ENCODE measurements at regions not wholly inside any gene's neighbourhood (a gene's known extent, or its start where the extent isn't known, plus 50 kb on each side); places are given as distances from the start of the nearest gene placed in this dataset.
"Not testable (repeated sequence)": the region's sequence is repeated elsewhere in the genome, so short reads cannot be mapped to it uniquely, and the experiment has no call there.

DNA sequence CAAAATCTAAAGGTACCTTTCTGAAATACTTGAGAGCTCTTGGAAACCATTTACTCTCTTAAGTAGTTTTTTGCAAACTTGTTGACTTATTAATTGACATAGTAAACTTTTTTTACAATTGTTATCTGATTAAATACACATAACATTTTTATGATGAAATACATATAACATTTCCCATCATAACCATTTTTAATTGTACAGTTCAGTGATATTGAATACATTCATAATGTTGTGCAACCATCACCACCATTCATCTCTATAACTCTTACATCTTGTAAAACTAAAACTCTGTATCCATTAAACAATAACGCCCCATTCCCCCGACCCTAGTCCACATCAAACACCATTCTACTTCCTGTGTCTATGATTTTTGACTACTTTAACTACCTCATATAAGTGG is 95.7 kb upstream of the ZNF648 start:
- Mint-ChIP-seq H3K4me1 (ENCODE audit: low read depth in 2 of 2) (no peaks in the 10 kb centered on the region), H3K27me3 (peaks cover 8 to 19% of the 10 kb centered on the region in 2 donors), H3K9me3 (no peaks in the 10 kb centered on the region), H3K27ac (peak overlapping the region in 1 of 2 donors; percentile 9), H3K36me3 (peaks cover 26% of the 10 kb centered on the region), H3K4me3 (no peak overlapping the region)
- ATAC-seq, result no peak
- no peak for DNase-seq (ENCODE audit: low spot score)

DNA sequence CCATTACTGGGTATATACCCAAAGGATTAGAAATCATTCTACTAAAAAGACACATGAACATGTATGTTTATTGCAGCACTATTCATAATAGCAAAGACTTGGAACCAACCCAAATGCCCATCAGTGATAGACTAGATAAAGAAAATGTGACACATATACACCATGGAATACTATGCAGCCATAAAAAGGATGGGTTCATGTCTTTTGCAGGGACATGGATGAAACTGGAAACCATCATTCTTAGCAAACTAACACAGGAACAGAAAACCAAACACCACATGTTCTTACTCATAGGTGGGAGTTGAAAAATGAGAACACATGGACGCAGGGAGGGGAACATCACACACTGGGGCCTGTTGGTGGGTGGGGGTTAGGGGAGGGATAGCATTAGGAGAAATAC is 92.9 kb upstream of the ZNF648 start:
- not testable (repeated sequence) for ATAC-seq
- H3K27me3 Mint-ChIP-seq, result peaks cover 5 to 11% of the 10 kb centered on the region in 2 donors

DNA sequence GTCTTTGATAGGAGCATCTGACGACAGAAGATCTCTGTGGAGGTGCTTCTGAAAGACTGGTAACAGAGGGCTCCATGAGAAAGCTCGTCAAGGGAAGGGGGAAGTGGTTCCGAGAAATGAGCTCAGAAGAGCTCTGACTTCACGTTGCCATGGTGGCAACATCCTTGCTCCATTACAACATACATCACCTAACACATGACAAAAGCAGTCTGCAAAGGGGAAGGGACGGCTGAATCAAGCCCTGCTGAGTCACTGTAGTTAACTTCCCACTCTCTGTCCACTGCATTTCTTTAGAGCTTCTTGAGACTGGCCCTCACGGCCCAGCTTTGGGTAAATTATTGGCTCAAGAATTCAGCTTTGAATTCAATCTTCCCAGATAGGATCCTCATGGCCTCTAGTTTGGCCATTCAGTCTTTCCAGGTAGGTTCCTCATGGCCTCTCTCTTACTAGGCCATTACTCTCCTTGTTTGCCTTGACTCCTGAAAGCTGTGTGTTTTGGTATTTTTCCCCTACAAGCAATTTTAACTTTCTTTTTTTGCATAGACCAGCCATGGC is 88.0 kb upstream of the ZNF648 start:
- Mint-ChIP-seq H3K27me3 (no peaks in the 10 kb centered on the region), H3K9me3 (no peaks in the 10 kb centered on the region), H3K4me3 (peak overlapping the region; percentile 64), H3K27ac (peak overlapping the region; percentile 88), H3K4me1 (ENCODE audit: low read depth in 2 of 2) (peaks cover 14 to 23% of the 10 kb centered on the region in 2 donors), H3K36me3 (no peaks in the 10 kb centered on the region)
- ATAC-seq (peak; percentile 91 to 92), DNase-seq (ENCODE audit: low spot score) (peak; percentile 76)

More for the DNA sequence above, 92.9 kb upstream of the ZNF648 start:
- H3K36me3 Mint-ChIP-seq, result peaks cover 16% of the 10 kb centered on the region
- H3K9me3 Mint-ChIP-seq; DNase-seq (ENCODE audit: low spot score); H3K4me3 Mint-ChIP-seq; H3K27ac Mint-ChIP-seq; H3K4me1 Mint-ChIP-seq (ENCODE audit: low read depth in 2 of 2): not testable (repeated sequence)

DNA sequence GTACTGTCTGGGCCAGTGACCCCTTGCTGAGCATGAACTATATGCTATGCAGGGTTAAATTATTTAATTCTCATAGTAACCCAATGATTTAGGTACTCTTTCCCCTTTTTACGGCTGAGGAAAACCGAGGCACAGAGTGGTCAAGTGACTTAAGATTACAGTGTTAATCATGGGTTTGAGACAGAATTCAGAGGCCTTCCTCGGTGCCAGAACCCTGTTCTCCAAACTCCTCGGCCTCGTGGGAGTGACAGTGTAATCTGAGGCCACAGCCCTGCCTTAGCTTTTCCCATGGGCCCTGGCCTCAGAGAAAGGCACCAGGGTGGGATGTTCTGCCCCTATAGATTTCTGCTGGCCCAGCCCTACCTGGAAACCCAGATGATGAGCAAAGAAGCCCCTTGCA is 86.4 kb upstream of the ZNF648 start:
- no peak for DNase-seq (ENCODE audit: low spot score)
- Mint-ChIP-seq H3K9me3 (no peaks in the 10 kb centered on the region), H3K27ac (peak overlapping the region; percentile 88), H3K4me3 (no peak overlapping the region), H3K36me3 (no peaks in the 10 kb centered on the region), H3K4me1 (ENCODE audit: low read depth in 2 of 2) (peaks cover 14 to 27% of the 10 kb centered on the region in 2 donors), H3K27me3 (peaks cover under 1 to 6% of the 10 kb centered on the region in 2 donors)
- ATAC-seq, result no peak

DNA sequence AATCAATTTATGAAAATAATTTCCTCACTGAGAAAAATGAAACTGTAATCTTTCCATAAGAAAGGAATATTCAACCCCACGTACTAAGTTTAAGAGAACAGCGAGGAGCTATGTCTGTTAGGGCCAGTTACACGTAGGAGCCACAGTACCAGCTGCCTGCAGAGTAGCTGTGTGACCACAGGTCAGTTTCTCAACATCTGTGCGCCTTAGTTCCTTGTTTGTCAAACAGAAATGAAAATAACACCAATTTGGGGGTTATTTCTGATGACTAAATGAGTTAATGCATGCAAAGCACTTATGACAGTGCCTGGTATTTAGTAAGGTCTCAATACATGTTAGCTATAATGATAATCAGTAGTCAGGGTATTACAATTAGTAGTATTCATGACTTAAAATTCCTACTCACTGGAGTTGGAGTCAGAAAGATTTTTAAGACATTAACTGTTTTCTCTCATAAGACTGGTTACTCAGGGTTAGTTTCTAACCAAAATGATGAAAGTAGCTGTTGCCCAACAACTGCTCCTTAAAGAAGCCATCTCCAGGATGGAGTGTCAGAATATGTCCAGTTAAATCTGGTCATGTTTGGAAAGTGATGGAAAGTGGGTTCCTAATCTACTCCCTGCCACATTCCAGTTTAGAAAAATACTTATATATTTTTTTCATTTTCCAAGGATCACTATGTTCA is 85.8 kb upstream of the ZNF648 start:
- peaks cover 7% of the 10 kb centered on the region in 2 donors for H3K27me3 Mint-ChIP-seq
- no peaks in the 10 kb centered on the region for H3K9me3 Mint-ChIP-seq
- no peak overlapping the region for H3K4me3 Mint-ChIP-seq
- H3K4me1 Mint-ChIP-seq (ENCODE audit: low read depth in 2 of 2), result peaks cover 14 to 27% of the 10 kb centered on the region in 2 donors
- H3K27ac Mint-ChIP-seq, result peak overlapping the region in 1 of 2 donors; percentile 48
- DNase-seq (ENCODE audit: low spot score), result no peak
- H3K36me3 Mint-ChIP-seq, result no peaks in the 10 kb centered on the region
- ATAC-seq, result peak; percentile 62 to 76

DNA sequence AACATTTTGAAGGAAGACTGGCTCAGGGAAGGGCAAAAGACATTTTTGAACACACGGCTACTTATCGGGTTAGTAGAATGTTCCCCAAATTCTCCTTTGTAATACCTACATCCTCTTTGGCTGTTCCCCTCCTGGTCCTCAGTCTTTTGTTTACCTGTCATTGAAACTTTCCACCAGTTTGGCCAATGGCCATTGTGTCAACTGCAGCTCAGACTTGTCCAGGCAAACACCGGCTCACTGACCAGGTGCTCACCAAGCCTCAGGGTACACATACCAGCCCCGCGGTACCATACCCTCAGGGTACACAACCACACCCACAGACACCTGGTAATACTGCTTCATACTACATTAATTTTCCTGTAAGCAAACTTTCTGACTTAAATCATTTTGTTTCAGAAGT is 84.8 kb upstream of the ZNF648 start:
- no peak overlapping the region for H3K4me3 Mint-ChIP-seq
- peaks cover 7 to 8% of the 10 kb centered on the region in 2 donors for H3K27me3 Mint-ChIP-seq
- peak overlapping the region; percentile 24 to 30 for H3K27ac Mint-ChIP-seq

DNA sequence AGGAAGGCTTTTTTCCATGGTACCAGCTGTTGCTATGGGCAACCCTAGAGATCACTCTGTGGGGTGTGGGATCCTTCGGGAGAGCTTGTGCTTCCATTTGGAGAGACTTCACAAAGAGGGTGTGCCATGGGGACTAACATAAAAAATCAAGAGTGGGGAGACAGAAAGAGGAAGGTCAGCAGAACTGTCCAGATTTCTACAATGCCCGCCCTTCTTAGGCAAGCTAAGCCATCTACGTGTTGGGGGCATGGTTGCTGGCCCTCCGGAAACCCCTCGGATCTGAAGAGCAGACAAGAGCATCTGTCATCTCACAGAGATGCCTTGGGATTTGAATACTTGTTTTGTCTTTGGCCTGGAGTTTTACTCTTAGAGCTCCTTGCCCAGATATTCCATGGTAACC is 83.9 kb upstream of the ZNF648 start:
- ATAC-seq (no peak), DNase-seq (ENCODE audit: low spot score) (no peak)
- H3K27ac Mint-ChIP-seq, result peak overlapping the region; percentile 24 to 30
- H3K27me3 Mint-ChIP-seq, result peaks cover 10 to 14% of the 10 kb centered on the region in 2 donors
- no peaks in the 10 kb centered on the region for H3K9me3 Mint-ChIP-seq
- no peaks in the 10 kb centered on the region for H3K36me3 Mint-ChIP-seq
- peaks cover 14 to 27% of the 10 kb centered on the region in 2 donors for H3K4me1 Mint-ChIP-seq (ENCODE audit: low read depth in 2 of 2)
- H3K4me3 Mint-ChIP-seq, result no peak overlapping the region

More for the DNA sequence above, 84.8 kb upstream of the ZNF648 start:
- no peaks in the 10 kb centered on the region for H3K9me3 Mint-ChIP-seq
- H3K36me3 Mint-ChIP-seq, result no peaks in the 10 kb centered on the region
- DNase-seq (ENCODE audit: low spot score) (no peak), ATAC-seq (no peak)
- peaks cover 14 to 27% of the 10 kb centered on the region in 2 donors for H3K4me1 Mint-ChIP-seq (ENCODE audit: low read depth in 2 of 2)

DNA sequence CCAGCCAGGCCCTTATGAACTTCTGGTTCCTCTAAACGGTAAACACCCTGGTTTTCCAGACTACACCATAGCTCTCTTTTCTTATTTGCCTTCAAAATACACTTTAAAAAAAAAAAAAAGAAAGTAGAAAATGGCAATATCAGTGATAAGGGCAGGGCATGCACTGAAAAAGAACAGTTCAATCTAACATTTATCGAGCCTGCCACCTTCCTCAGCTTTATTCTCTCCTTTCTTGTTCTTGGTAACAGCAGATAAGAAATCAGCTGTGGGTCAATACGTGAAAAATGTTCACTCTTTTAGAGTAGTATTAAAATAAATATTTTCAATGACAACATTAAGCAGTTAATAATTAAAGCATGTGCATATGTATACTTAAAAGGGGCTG is 83.1 kb upstream of the ZNF648 start:
- Mint-ChIP-seq H3K4me1 (ENCODE audit: low read depth in 2 of 2) (peaks cover 12 to 22% of the 10 kb centered on the region in 2 donors), H3K9me3 (no peaks in the 10 kb centered on the region), H3K4me3 (no peak overlapping the region), H3K27me3 (peaks cover 10 to 18% of the 10 kb centered on the region in 2 donors), H3K36me3 (no peaks in the 10 kb centered on the region), H3K27ac (no peak overlapping the region)
- ATAC-seq, result no peak
- no peak for DNase-seq (ENCODE audit: low spot score)

DNA sequence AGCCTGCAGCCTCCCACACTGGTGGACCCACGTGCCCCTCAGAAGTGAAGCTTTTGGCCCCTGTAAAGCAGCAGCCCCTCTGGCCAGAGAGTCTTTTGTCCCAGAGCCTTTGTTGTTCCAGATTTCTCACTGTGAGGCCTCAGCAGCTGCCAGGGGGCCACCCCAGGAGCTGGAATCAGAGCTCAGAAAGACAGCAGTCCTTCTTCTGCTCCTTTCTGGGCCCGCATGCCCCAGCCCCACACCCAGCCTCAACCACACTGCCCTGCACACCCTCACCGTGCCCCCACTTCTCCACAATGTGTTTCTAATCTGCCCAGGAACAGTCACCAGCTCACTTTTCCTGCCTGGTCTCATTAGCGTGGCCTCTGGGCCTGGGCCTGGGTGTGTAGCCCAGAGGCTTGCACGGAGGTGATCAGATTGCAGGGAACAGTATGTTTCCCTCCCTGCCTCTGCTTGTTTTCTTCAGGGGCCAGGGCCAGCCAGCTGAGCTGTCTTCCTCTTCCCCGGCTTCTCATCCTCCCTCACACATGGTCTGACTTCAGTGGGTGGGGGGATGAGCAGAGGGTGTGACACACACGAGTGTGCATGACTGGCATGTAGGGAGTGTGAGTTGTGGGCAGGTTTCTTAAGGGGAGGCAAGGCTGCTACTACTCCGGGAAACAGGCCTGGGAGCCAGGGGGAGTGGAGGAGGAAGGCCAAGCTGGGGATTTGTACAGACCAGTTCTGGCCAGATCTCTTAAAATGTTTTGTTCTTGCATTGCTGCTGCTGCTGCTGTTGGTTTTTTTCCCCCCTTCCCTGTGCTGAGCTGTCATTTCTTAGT is 82.5 kb upstream of the ZNF648 start:
- no peak overlapping the region for H3K27ac Mint-ChIP-seq
- DNase-seq (ENCODE audit: low spot score), result no peak
- H3K4me3 Mint-ChIP-seq, result no peak overlapping the region
- H3K4me1 Mint-ChIP-seq (ENCODE audit: low read depth in 2 of 2), result peaks cover 5 to 16% of the 10 kb centered on the region in 2 donors
- no peaks in the 10 kb centered on the region for H3K36me3 Mint-ChIP-seq
- H3K27me3 Mint-ChIP-seq, result peaks cover 10 to 18% of the 10 kb centered on the region in 2 donors
- no peaks in the 10 kb centered on the region for H3K9me3 Mint-ChIP-seq
- ATAC-seq, result no peak

DNA sequence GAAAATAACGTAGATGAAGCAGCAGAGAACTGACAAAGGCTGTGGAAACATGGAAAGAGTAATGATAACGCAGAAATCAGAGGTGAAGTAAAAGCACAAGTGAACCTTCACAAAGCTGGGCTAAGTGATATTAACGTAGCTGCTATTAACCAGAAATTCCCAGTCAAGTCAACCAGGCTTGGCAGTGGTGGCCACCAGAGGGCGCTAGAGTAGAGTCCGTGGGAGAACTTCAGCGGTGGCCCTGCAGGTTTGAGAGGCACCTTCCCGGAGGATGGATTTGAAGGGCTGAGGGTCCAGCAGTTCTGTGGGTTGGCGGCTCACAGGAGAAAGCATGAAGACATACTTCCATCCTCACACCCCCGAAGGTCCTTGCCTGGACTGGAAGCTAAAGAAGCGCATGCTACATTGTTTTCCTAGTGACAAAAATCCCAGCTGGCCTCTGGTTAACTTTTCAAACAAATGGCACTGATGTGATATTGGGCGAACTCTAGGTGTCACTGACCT is 81.7 kb upstream of the ZNF648 start:
- ATAC-seq, result peak; percentile 59
- H3K27ac Mint-ChIP-seq, result no peak overlapping the region
- H3K9me3 Mint-ChIP-seq, result no peaks in the 10 kb centered on the region
- H3K4me1 Mint-ChIP-seq (ENCODE audit: low read depth in 2 of 2), result peaks cover 4 to 12% of the 10 kb centered on the region in 2 donors
- no peaks in the 10 kb centered on the region for H3K36me3 Mint-ChIP-seq
- H3K27me3 Mint-ChIP-seq, result peaks cover 10 to 18% of the 10 kb centered on the region in 2 donors
- DNase-seq (ENCODE audit: low spot score), result peak; percentile 88
- H3K4me3 Mint-ChIP-seq, result no peak overlapping the region

DNA sequence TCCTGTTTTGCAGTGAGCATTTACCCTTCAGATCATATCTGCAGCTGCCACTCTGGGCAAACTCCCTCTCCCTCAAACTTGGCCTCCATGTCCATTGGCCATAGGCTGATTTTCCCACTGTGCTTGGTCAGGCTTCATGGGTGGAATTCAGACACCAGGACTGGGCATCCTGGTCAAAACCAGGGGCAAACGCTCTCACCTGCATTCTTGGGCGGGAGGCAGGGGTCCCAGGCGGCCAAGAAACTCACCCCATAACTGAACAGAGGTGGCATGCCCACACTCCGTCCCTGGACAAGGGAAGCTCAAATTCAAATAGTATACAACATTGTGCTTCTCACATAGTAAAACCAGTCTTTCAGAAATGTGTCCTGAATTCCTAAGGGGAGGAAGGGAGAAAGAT is 81.1 kb upstream of the ZNF648 start:
- Mint-ChIP-seq H3K4me3 (no peak overlapping the region), H3K27me3 (peaks cover 10 to 18% of the 10 kb centered on the region in 2 donors)

DNA sequence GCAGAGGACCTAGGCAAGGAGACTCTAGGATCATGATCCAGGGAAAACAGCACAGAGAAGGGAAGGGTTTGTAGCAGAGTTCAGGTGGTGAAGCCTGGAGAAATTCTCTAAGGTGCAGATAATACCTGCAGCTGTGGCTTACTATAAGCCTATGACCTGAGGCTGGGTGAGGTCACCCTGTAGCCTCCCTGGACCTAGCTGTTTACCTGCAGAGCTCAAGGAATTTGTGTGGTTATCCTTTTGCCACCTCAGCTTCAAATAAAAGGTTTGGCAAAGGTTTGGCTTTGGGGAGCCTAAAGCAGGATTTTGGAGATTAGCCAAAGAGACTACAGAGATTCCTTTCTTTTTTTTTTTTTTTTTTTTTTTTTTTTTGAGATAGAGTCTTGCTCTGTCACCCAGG is 79.5 kb upstream of the ZNF648 start:
- no peak for ATAC-seq
- H3K9me3 Mint-ChIP-seq, result no peaks in the 10 kb centered on the region
- H3K36me3 Mint-ChIP-seq, result no peaks in the 10 kb centered on the region
- H3K27ac Mint-ChIP-seq, result no peak overlapping the region
- H3K4me1 Mint-ChIP-seq (ENCODE audit: low read depth in 2 of 2), result peaks cover under 1 to 9% of the 10 kb centered on the region in 2 donors
- no peak overlapping the region for H3K4me3 Mint-ChIP-seq
- peaks cover 14 to 18% of the 10 kb centered on the region in 2 donors for H3K27me3 Mint-ChIP-seq
- no peak for DNase-seq (ENCODE audit: low spot score)

More for the DNA sequence above, 81.1 kb upstream of the ZNF648 start:
- DNase-seq (ENCODE audit: low spot score), result no peak
- Mint-ChIP-seq H3K27ac (no peak overlapping the region), H3K36me3 (no peaks in the 10 kb centered on the region), H3K4me1 (ENCODE audit: low read depth in 2 of 2) (peaks cover 4 to 12% of the 10 kb centered on the region in 2 donors), H3K9me3 (no peaks in the 10 kb centered on the region)
- ATAC-seq, result no peak

DNA sequence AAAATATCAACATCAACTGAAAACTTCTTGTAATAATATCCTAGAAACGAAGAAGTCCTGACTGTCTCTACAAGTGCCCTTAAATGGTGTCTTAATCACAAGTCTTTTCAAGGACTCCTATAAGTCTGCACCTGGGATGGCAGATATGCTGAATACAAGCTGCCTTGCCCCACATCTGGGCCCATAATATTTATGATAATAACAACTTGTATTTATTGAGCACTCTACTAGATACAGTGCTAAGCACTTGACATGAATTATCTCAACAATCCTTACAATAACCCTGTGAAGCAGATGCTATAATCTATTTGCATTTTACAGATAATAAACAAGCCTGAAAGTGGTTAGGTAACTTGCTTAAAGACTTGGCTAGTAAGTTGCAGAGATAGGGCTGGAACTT is 78.0 kb upstream of the ZNF648 start:
- H3K4me3 Mint-ChIP-seq, result no peak overlapping the region
- H3K27ac Mint-ChIP-seq, result no peak overlapping the region
- peaks cover 2% of the 10 kb centered on the region for H3K36me3 Mint-ChIP-seq

DNA sequence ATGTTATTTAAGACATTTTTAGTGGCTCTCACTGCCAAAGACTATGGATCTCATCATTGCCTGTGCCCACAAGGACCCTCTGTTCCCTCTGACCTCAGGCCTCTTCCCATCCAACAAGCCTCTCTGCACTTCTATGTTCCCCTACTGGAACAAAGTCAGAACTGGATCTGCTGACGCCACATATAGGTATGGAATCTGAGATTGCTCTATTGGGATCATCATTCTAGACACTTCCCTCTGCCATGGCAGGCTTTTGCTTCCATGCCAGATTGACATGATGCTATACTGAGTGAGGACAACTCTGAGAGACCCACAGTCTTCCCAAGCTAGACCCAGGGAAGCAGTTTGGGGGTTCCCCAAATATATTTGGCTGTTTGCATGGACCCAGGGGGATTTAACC is 76.0 kb upstream of the ZNF648 start:
- Mint-ChIP-seq H3K4me3 (no peak overlapping the region), H3K4me1 (ENCODE audit: low read depth in 2 of 2) (no peaks in the 10 kb centered on the region), H3K36me3 (peaks cover 11% of the 10 kb centered on the region), H3K9me3 (peaks cover 4% of the 10 kb centered on the region), H3K27ac (no peak overlapping the region), H3K27me3 (peaks cover 13 to 14% of the 10 kb centered on the region in 2 donors)
- no peak for DNase-seq (ENCODE audit: low spot score)
- ATAC-seq, result no peak

More for the DNA sequence above, 78.0 kb upstream of the ZNF648 start:
- DNase-seq (ENCODE audit: low spot score) (no peak), ATAC-seq (no peak)
- H3K9me3 Mint-ChIP-seq, result no peaks in the 10 kb centered on the region
- peaks cover 0 to 4% of the 10 kb centered on the region in 2 donors for H3K4me1 Mint-ChIP-seq (ENCODE audit: low read depth in 2 of 2)
- peaks cover 16 to 18% of the 10 kb centered on the region in 2 donors for H3K27me3 Mint-ChIP-seq

All from natural killer cell treated with Interleukin-12 subunit alpha and Interleukin-12 subunit beta and Interleukin-15 and Interleukin-18, amount 100 ng/mL, for 72 hours (primary cell).